SHP77 (cell line): ENCODE measurements at regions not wholly inside any gene's neighbourhood (a gene's known extent, or its start where the extent isn't known, plus 50 kb on each side); places are given as distances from the start of the nearest gene placed in this dataset.
"Not testable (repeated sequence)": the region's sequence is repeated elsewhere in the genome, so short reads cannot be mapped to it uniquely, and the experiment has no call there.

Experiments used
- DNase-seq, 2 experiments: peaks; one replicate each; lab custom pipeline; 2025; lab: John Stamatoyannopoulos, UW

DNA sequence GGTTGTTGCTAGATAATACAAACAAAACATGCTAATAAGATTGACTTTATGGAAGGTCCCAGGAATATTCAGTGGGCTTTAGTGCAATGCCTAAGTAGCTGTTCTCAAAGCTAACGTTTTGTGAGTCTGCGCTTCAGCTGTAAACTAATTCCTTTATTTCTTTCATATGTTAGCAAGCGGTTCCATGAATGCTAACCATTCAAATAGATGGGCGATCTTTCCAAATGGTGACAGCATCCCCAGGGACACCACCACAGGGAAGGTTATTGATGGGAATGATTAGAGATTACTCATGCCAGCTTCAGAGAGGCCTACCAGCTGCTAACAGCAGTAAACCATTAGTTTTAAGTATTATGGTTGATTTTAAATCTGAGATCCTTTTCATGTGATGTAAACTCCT is 405.7 kb upstream of the MCTP2 start:
- no peak for DNase-seq

GRCh38 chr15:93823971-93824913 is 407.1 kb upstream of the MCTP2 start:
- no peak for DNase-seq

DNA sequence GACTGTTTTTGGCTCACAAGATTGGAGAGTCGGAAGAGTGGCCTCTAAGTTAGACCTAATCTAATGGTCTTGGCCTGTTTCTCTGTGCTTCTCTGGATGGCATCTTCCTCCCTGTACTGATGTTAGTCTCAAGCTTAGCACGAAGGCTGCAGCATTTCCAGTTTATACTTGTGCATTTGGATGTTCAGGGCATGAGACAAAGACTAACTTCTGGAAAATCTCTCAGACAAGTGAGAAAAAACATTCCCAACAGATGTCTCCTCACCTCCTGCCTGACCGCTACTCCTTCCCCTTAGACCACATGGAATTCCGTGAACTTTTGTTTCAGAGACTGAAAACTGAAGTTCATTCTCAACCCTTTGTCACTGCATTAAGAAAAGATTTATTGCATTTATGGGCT is 410.8 kb upstream of the MCTP2 start:
- DNase-seq = no peak

- DNase-seq = no peak
These were observed 411.5 kb upstream of the MCTP2 start for GRCh38 chr15:93819826-93820225.

- no peak for DNase-seq
These were observed 414.5 kb upstream of the MCTP2 start for GRCh38 chr15:93816815-93817214.

DNA sequence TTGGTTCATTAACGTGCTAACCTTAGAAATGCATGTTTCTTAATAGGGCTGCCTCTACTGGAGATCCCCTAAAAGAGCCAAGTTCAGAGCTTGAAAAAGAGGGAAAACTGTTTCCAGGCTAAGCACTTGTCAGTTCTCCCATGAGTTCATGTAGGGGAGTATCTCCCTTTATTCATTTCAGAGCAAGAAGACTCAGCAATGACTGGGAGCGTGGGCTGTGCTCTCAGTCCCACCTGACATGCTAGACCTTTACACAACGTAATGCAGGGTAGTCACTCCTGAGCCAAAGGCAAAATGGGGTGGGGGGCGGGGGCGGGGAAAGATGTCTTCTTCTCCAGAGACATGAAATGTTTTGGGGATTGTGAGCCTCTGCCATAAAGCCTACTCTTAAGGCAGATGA is 420.1 kb upstream of the MCTP2 start:
- no peak for DNase-seq

- no peak for DNase-seq
These were observed 421.8 kb upstream of the MCTP2 start for GRCh38 chr15:93809516-93809915.

- no peak for DNase-seq
These were observed 427.8 kb upstream of the MCTP2 start for GRCh38 chr15:93803421-93804152.

- DNase-seq = no peak
These were observed 430.2 kb upstream of the MCTP2 start for GRCh38 chr15:93801206-93801605.

DNA sequence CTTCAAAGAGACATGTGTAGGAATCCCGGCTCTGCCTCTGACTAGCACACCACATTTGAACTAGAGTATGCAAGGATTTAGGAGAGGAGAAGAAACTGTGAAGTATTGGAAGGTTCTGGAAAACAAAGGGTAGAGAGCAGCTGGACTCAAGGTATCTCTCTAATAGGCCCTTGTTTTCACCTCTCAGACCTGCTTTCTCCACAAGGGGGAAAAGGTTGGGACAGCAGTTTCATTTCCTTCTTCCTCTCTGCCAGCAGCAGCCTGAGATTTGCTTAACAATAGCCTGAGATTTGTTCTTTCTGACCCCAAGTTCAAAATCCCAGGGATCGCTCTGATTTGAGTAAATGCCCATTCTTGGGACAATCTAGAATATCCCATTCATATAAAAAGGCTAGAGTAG is 430.6 kb upstream of the MCTP2 start:
- DNase-seq = no peak

DNA sequence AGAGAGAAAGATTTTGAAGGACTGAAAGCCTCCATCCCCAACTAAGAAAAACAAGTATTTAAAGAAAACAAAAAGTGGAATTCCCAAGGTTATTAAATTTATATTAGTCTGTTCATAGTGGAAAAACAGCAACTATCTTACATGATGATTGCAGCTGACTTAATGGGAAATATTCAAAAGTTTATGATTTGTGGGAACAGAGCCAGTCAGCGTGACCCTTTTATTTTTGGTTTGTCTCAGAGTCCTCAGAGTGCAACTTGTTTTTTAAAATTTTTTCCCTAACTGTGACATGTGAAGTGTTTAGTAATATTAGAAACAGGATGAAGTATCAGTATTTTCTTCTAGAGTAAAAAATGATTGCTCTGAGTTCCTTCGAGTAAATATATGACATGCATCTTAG is 441.9 kb upstream of the MCTP2 start:
- no peak for DNase-seq

DNA sequence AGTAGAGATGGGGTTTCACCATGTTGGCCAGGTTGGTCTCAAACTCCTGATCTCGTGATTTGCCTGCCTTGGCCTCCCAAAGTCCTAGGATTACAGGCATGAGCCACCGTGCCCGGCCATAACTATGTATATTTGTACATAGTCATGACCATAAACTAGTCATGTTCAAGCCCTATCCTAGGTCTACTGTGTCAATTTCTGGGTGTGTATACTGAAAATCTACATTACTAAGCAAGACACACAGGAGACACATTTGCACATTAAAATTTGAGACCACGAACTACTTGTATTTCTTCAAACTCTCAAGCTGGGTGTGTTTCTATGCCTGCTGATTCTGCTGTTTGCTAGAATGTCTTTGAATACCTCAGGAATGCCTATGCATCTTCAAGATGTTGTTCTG is 451.3 kb upstream of the MCTP2 start:
- DNase-seq = no peak

- DNase-seq = no peak
These were observed 452.0 kb upstream of the MCTP2 start for GRCh38 chr15:93779341-93779740.

GRCh38 chr15:93771196-93772030 is 459.9 kb upstream of the MCTP2 start:
- DNase-seq = no peak

DNA sequence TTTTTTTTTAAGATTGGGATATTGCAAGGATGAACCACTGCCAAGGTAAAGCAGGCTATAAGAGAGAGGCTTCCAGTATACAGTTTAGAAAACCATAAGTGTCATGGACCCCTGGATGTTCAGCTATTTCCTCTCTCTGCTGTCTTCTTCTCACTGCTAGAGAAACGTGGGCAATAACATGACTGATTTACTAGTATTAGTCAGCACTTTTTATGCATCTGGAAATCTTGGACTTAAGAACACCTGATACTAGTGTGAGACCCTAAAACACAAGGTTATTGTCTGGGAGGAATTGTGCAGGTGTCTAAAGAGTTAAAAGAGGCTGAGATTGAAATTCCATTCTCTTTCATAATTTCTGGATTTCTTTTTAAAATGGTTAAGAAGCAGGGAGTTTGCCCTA is 460.6 kb upstream of the MCTP2 start:
- no peak for DNase-seq

DNA sequence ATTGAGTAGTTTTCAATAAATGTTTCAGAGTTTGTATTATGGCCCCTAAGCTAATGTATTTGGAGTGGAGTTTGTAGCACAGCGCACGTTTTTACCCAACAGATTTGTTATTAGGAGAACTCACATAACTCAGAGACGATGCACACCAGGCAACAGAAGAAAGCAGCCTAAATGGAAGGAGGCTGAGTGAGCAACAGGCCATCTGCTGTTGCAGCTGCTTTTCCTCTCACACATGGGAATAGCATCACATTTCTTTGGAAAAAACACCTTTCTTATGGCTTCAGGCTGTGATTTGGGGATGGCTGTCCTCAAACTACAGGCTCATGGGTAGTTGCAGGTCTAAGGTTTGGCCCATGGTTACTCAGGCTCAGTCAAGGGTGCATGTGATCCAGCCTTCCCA is 469.3 kb upstream of the MCTP2 start:
- no peak for DNase-seq

- DNase-seq = no peak
These were observed 471.7 kb upstream of the MCTP2 start for GRCh38 chr15:93759629-93760028.

DNA sequence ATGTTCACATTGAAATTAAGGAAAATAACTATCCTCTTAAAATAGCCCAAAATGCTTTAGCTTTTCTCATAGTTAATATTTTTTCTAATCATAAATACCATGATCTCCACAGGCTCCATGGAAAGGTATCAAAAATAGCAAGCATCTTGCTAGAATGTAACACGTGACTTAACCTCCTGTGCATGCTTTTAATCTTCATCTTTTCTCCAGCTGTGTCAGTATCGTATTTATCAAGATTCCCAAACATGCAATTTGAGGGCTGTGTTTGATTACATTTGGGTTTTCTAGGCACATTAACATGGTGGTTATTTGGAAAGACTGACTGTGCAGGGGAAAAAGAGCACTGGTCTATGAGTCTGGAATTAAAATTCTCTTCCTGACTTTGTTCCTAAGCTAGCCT is 472.5 kb upstream of the MCTP2 start:
- no peak for DNase-seq

- DNase-seq = no peak
These were observed 482.7 kb upstream of the MCTP2 start for GRCh38 chr15:93748710-93749109.

DNA sequence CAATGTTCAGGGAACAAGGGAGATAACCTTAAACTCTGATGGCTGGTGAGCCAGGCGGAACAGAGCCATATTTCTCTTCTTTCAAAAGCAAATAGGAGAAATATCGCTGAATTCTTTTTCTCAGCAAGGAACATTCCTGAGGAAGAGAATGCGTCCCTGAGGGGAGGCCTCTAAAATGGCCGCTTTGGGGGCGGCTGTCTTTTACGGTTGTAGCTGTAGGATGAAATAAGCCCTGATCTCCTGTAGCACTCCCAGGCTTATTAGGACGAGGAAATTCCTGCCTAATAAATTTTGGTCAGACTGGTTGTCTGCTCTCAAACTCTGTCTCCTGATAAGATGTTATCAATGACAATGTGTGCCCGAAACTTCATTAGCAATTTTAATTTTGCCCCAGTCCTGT is 496.4 kb upstream of the MCTP2 start:
- not testable (repeated sequence) for DNase-seq

- DNase-seq = peak in 1 of 2 experiments; percentile 12
These were observed 500.6 kb upstream of the MCTP2 start for GRCh38 chr15:93730724-93731123.

DNA sequence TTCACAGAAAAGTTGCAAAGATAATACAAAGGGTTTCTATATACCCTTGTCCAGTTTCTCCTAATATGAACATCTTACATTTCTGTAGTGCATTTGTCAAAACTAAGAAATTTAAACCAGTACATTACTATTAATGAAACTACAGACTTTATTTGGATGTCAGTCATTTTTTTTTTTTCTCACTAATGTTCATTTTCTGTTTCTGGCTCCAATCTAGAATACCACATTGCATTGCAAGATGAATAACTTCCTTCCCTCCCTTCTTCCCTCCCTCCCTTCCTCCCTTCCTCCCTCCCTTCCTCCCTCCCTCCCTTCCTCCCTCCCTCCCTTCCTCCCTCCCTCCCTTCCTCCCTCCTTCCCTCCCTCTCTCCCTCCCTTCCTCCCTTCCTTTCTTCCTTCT is 509.2 kb upstream of the MCTP2 start:
- DNase-seq = no peak
